ENCODE measurements at regions not wholly inside any gene's neighbourhood (a gene's known extent, or its start where the extent isn't known, plus 50 kb on each side); places are given as distances from the start of the nearest gene placed in this dataset.

DNA sequence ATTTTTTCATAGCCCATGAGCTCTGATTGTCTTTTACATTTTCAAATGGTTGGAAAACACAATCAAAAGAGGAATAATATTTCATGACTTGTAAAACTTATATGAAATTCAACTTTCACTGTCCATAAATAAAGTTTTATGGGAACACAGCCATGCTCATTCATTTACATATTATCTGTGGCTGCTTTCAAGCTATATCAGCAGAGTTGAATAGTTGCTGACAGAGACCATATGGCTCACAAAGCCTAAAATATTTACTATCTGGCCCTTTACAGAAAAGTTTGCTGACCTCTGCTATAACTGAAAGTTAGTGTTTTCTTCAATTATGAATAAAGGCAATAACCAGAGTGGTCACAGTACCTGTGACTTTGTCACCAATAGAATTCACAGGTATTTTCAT is 128.2 kb upstream of the GNAO1 start:
- no peak for TF ChIP-seq CREB1 (CRISPR knock-in tag; IDR thresholded peaks at IDR 0.05)
- TF ChIP-seq RELA (CRISPR knock-in tag; IDR thresholded peaks at IDR 0.05; ENCODE audit: borderline replicate concordance), result no peak
- TF ChIP-seq, protein P1, sequence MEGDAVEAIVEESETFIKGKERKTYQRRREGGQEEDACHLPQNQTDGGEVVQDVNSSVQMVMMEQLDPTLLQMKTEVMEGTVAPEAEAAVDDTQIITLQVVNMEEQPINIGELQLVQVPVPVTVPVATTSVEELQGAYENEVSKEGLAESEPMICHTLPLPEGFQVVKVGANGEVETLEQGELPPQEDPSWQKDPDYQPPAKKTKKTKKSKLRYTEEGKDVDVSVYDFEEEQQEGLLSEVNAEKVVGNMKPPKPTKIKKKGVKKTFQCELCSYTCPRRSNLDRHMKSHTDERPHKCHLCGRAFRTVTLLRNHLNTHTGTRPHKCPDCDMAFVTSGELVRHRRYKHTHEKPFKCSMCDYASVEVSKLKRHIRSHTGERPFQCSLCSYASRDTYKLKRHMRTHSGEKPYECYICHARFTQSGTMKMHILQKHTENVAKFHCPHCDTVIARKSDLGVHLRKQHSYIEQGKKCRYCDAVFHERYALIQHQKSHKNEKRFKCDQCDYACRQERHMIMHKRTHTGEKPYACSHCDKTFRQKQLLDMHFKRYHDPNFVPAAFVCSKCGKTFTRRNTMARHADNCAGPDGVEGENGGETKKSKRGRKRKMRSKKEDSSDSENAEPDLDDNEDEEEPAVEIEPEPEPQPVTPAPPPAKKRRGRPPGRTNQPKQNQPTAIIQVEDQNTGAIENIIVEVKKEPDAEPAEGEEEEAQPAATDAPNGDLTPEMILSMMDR (IDR thresholded peaks at IDR 0.05), result no peak
- no peak for TF ChIP-seq JUN (CRISPR knock-in tag; IDR thresholded peaks at IDR 0.05)
- TF ChIP-seq, protein P2, sequence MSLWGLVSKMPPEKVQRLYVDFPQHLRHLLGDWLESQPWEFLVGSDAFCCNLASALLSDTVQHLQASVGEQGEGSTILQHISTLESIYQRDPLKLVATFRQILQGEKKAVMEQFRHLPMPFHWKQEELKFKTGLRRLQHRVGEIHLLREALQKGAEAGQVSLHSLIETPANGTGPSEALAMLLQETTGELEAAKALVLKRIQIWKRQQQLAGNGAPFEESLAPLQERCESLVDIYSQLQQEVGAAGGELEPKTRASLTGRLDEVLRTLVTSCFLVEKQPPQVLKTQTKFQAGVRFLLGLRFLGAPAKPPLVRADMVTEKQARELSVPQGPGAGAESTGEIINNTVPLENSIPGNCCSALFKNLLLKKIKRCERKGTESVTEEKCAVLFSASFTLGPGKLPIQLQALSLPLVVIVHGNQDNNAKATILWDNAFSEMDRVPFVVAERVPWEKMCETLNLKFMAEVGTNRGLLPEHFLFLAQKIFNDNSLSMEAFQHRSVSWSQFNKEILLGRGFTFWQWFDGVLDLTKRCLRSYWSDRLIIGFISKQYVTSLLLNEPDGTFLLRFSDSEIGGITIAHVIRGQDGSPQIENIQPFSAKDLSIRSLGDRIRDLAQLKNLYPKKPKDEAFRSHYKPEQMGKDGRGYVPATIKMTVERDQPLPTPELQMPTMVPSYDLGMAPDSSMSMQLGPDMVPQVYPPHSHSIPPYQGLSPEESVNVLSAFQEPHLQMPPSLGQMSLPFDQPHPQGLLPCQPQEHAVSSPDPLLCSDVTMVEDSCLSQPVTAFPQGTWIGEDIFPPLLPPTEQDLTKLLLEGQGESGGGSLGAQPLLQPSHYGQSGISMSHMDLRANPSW (CRISPR knock-in tag; conservative IDR thresholded peaks at IDR 0.05; ENCODE audit: low read depth), result no peak
- TF ChIP-seq SP1 (CRISPR knock-in tag; conservative IDR thresholded peaks at IDR 0.05), result no peak
- TF ChIP-seq, protein P3, sequence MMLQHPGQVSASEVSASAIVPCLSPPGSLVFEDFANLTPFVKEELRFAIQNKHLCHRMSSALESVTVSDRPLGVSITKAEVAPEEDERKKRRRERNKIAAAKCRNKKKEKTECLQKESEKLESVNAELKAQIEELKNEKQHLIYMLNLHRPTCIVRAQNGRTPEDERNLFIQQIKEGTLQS (CRISPR knock-in tag; conservative IDR thresholded peaks at IDR 0.05), result no peak
- no peak for TF ChIP-seq CREM (CRISPR knock-in tag; IDR thresholded peaks at IDR 0.05)
- TF ChIP-seq, protein P4, sequence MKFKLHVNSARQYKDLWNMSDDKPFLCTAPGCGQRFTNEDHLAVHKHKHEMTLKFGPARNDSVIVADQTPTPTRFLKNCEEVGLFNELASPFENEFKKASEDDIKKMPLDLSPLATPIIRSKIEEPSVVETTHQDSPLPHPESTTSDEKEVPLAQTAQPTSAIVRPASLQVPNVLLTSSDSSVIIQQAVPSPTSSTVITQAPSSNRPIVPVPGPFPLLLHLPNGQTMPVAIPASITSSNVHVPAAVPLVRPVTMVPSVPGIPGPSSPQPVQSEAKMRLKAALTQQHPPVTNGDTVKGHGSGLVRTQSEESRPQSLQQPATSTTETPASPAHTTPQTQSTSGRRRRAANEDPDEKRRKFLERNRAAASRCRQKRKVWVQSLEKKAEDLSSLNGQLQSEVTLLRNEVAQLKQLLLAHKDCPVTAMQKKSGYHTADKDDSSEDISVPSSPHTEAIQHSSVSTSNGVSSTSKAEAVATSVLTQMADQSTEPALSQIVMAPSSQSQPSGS (CRISPR knock-in tag; IDR thresholded peaks at IDR 0.05; ENCODE audit: borderline replicate concordance, low read depth), result no peak
